ENCODE measurements at regions not wholly inside any gene's neighbourhood (a gene's known extent, or its start where the extent isn't known, plus 50 kb on each side); places are given as distances from the start of the nearest gene placed in this dataset.
"Not testable (repeated sequence)": the region's sequence is repeated elsewhere in the genome, so short reads cannot be mapped to it uniquely, and the experiment has no call there.

GRCh38 chr17:77285594-77286390 is 145.0 kb downstream of the SEC14L1 start:
- H3K27ac Mint-ChIP-seq, result no peak overlapping the region
- ATAC-seq, result no peak
- H3K4me1 Mint-ChIP-seq, result peaks cover 31% of the 10 kb centered on the region
- no peaks in the 10 kb centered on the region for H3K9me3 Mint-ChIP-seq
- peaks cover 6% of the 10 kb centered on the region for H3K36me3 Mint-ChIP-seq
- peak overlapping the region; percentile 34 for H3K4me3 Mint-ChIP-seq
- H3K27me3 Mint-ChIP-seq, result no peaks in the 10 kb centered on the region

- Mint-ChIP-seq H3K4me3 (no peak overlapping the region), H3K4me1 (peaks cover 31% of the 10 kb centered on the region), H3K27me3 (no peaks in the 10 kb centered on the region), H3K27ac (no peak overlapping the region), H3K9me3 (no peaks in the 10 kb centered on the region), H3K36me3 (peaks cover 6% of the 10 kb centered on the region)
- no peak for ATAC-seq
Observed at GRCh38 chr17:77286391-77286640, 145.5 kb downstream of the SEC14L1 start.

- no peak for ATAC-seq
- Mint-ChIP-seq H3K4me1 (peaks cover 26% of the 10 kb centered on the region), H3K4me3 (no peak overlapping the region), H3K27ac (no peak overlapping the region), H3K27me3 (no peaks in the 10 kb centered on the region), H3K36me3 (peaks cover 7% of the 10 kb centered on the region), H3K9me3 (no peaks in the 10 kb centered on the region)
Observed at GRCh38 chr17:77286641-77287431, 146.1 kb downstream of the SEC14L1 start.

DNA sequence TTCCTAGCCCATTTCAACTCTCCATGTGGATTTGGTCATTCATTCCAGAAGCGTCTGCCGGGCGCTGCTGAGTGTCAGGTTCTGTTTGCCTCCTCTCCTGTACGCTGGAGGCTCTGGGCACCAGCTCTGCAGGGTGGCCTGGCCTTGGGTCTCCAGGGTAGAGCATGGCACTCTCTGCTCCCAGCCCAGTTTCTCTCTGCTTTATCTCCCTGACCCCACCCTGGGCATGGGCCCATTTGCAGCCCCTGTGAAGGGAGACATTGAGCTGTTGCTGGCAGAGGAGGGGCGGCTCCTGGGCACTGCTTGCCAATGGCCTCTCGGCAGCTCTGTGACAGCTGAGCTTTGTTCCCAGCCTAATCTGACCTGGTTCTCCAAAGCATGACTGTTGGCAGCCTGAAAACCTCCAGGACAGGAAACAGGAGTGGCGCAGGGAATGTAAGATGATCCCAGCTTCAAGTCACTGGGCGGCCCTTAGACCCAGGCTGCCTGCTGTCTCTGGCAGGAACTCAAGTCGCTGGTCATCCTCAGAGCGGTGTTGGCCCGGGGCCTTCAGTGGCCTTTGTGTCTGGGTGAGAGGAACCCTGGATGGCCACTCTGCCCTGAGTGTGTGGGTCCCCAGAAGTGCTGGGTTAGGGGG is 146.8 kb downstream of the SEC14L1 start:
- no peak for ATAC-seq
- Mint-ChIP-seq H3K4me1 (peaks cover 19% of the 10 kb centered on the region), H3K27ac (no peak overlapping the region)

DNA sequence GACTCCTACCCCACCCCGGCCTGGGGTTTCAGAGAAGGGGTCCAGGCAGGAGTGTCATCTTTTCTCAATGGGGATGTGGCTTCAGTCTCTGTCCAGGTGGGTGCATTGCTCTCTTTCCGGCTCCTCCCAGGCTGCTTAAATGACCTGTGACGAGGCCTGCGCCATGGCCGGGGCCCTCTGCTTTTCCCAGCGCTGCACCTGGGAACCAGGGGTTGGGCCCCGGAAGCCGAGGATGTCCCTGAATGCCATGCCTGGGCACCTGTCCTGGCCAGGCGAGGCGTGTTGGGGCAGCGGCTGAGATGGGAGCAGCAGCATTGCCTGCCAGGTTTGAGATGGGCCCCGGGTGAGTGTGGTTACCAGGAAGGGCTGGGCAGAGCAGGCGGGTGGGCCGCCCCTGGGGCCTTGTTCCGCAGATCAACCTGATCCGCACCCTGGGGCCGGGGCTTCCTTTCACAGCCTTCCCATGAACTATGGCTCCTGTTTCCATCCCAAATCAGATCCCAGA is 147.4 kb downstream of the SEC14L1 start:
- Mint-ChIP-seq H3K27ac (no peak overlapping the region), H3K4me3 (no peak overlapping the region), H3K4me1 (peaks cover 13% of the 10 kb centered on the region), H3K9me3 (no peaks in the 10 kb centered on the region), H3K36me3 (peaks cover 11% of the 10 kb centered on the region), H3K27me3 (no peaks in the 10 kb centered on the region)
- no peak for ATAC-seq

More for the DNA sequence above, 146.8 kb downstream of the SEC14L1 start:
- Mint-ChIP-seq H3K36me3 (peaks cover 11% of the 10 kb centered on the region), H3K9me3 (no peaks in the 10 kb centered on the region), H3K27me3 (no peaks in the 10 kb centered on the region), H3K4me3 (no peak overlapping the region)

DNA sequence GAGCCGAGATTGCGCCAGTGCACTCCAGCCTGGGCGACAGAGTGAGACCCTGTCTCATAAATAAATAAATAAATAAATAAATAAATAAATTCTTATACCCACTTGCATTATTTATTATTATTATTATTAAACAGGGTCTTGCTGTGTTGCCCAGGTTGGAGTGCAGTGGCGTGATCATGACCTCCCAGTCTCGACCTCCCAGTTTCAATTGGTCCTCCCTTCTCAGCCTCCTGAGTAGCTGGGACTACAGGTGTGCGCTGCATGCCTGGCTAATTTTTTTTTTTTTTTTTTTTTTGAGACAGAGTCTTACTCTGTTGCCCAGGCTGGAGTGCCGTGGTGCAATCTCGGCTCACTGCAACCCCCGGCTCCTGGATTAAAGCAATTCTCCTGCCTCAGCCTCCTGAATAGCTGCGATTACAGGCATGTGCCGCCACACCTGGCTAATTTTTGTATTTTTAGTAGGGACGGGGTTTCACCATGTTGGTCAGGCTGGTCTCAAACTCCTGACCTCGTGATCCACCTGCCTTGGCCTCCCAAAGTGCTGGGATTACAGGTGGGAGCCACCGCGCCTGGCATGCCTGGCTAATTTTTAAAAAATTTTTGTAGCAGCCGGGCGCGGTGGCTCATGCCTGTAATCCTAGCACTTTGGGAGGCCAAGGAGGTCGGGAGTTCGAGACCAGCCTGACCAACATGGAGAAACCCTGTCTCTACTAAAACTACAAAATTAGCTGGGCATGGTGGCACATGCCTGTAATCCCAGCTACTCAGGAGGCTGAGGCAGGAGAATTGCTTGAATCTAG is 150.2 kb downstream of the SEC14L1 start:
- not testable (repeated sequence) for H3K27me3 Mint-ChIP-seq, ATAC-seq, H3K9me3 Mint-ChIP-seq, H3K4me1 Mint-ChIP-seq, H3K4me3 Mint-ChIP-seq, H3K27ac Mint-ChIP-seq, H3K36me3 Mint-ChIP-seq

- no peaks in the 10 kb centered on the region for H3K9me3 Mint-ChIP-seq
- peaks cover 5% of the 10 kb centered on the region for H3K36me3 Mint-ChIP-seq
- no peak for ATAC-seq
- no peak overlapping the region for H3K27ac Mint-ChIP-seq
- H3K4me1 Mint-ChIP-seq, result no peaks in the 10 kb centered on the region
- no peak overlapping the region for H3K4me3 Mint-ChIP-seq
- H3K27me3 Mint-ChIP-seq, result no peaks in the 10 kb centered on the region
Observed at GRCh38 chr17:77291591-77292386, 151.0 kb downstream of the SEC14L1 start.

DNA sequence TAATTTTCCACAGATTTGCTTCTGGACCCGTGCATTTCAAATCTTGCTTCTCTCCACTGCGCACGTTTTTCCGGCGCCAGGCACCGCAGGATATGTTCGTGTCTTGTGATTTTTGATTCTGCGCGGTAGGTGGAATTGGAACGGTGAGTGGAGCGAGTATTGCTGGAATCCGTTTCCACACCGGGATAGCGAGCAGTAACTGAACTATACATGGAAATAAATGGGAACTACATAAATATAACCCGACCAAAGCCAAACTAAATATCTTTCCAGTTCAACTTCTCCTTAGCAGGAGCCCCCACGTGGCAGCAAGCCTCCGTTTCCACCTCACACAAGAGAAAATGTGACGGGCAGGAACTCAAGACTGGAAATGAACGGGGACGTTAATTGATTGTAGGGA is 154.0 kb downstream of the SEC14L1 start:
- no peak for ATAC-seq
- H3K4me3 Mint-ChIP-seq, result no peak overlapping the region
- no peaks in the 10 kb centered on the region for H3K27me3 Mint-ChIP-seq
- H3K36me3 Mint-ChIP-seq, result peaks cover 5% of the 10 kb centered on the region
- no peak overlapping the region for H3K27ac Mint-ChIP-seq
- H3K4me1 Mint-ChIP-seq, result no peaks in the 10 kb centered on the region
- no peaks in the 10 kb centered on the region for H3K9me3 Mint-ChIP-seq

GRCh38 chr17:77295241-77295853 is 154.6 kb downstream of the SEC14L1 start:
- Mint-ChIP-seq H3K36me3 (peaks cover 5% of the 10 kb centered on the region), H3K27me3 (no peaks in the 10 kb centered on the region), H3K4me3 (no peak overlapping the region), H3K27ac (no peak overlapping the region), H3K9me3 (no peaks in the 10 kb centered on the region), H3K4me1 (no peaks in the 10 kb centered on the region)
- no peak for ATAC-seq

- no peak overlapping the region for H3K27ac Mint-ChIP-seq
- H3K4me1 Mint-ChIP-seq, result no peaks in the 10 kb centered on the region
- peaks cover 3% of the 10 kb centered on the region for H3K36me3 Mint-ChIP-seq
- no peak overlapping the region for H3K4me3 Mint-ChIP-seq
- no peak for ATAC-seq
- H3K27me3 Mint-ChIP-seq, result no peaks in the 10 kb centered on the region
- no peaks in the 10 kb centered on the region for H3K9me3 Mint-ChIP-seq
Observed at GRCh38 chr17:77296769-77297409, 156.1 kb downstream of the SEC14L1 start.

- Mint-ChIP-seq H3K36me3 (no peaks in the 10 kb centered on the region), H3K27ac (no peak overlapping the region), H3K4me1 (no peaks in the 10 kb centered on the region), H3K27me3 (no peaks in the 10 kb centered on the region), H3K9me3 (no peaks in the 10 kb centered on the region), H3K4me3 (no peak overlapping the region)
- ATAC-seq, result peak; percentile 24
Observed at GRCh38 chr17:77297693-77298666, 157.2 kb downstream of the SEC14L1 start.

- Mint-ChIP-seq H3K4me1 (peaks cover under 1% of the 10 kb centered on the region), H3K36me3 (no peaks in the 10 kb centered on the region), H3K4me3 (no peak overlapping the region), H3K27ac (no peak overlapping the region), H3K27me3 (no peaks in the 10 kb centered on the region), H3K9me3 (no peaks in the 10 kb centered on the region)
- ATAC-seq, result no peak
Observed at GRCh38 chr17:77298811-77299210, 158.0 kb downstream of the SEC14L1 start.
